ENCODE measurements at regions not wholly inside any gene's neighbourhood (a gene's known extent, or its start where the extent isn't known, plus 50 kb on each side); places are given as distances from the start of the nearest gene placed in this dataset.

- TF ChIP-seq POLR2A (IDR thresholded peaks at IDR 0.05; ENCODE audit: low read length) = no peak
- no peak for TF ChIP-seq GATA1 (IDR thresholded peaks at IDR 0.05; ENCODE audit: low read depth, low read length)
These were observed 576.2 kb downstream of the BCL11B start for GRCh38 chr14:98695809-98696208.

Measured in erythroblast (primary cell).